Activated CD4-positive, alpha-beta T cell treated with anti-CD3 and anti-CD28 coated beads, Interleukin-2, amount 10 ng/mL, durations not matched to agents 24 days and 14 days (primary cell): ENCODE measurements at regions not wholly inside any gene's neighbourhood (a gene's known extent, or its start where the extent isn't known, plus 50 kb on each side); places are given as distances from the start of the nearest gene placed in this dataset.
A peak's percentile ranks its signal among the peaks of the same experiment; 100 is the strongest.

Experiments
- DNase-seq: peaks from one replicate; pipeline ENCODE4 v3.0.0; 2022
- H3K27ac Mint-ChIP-seq: one replicate; pipeline ENCODE4 v1.8.0; 2022; ENCODE audit warnings: mild to moderate bottlenecking, mixed read lengths
- H3K27me3 Mint-ChIP-seq: one replicate; pipeline ENCODE4 v1.8.0; 2022; ENCODE audit warnings: mixed read lengths
- H3K36me3 Mint-ChIP-seq: one replicate; pipeline ENCODE4 v1.8.0; 2022; ENCODE audit warnings: low read depth, mild to moderate bottlenecking, mixed read lengths
- H3K4me1 Mint-ChIP-seq: one replicate; pipeline ENCODE4 v1.8.0; 2021; ENCODE audit warnings: mixed read lengths
- H3K4me3 Mint-ChIP-seq: one replicate; pipeline ENCODE4 v1.8.0; 2022; ENCODE audit warnings: mild to moderate bottlenecking, moderate library complexity, mixed read lengths
- H3K9me3 Mint-ChIP-seq: one replicate; pipeline ENCODE4 v1.8.0; 2021; ENCODE audit warnings: mixed read lengths
- intact Hi-C: fragments of 100-400 bp; cut with micrococcal nuclease; formaldehyde crosslinking; loops from one replicate; pipeline ENCODE4 v1.15.1; 2023

DNA sequence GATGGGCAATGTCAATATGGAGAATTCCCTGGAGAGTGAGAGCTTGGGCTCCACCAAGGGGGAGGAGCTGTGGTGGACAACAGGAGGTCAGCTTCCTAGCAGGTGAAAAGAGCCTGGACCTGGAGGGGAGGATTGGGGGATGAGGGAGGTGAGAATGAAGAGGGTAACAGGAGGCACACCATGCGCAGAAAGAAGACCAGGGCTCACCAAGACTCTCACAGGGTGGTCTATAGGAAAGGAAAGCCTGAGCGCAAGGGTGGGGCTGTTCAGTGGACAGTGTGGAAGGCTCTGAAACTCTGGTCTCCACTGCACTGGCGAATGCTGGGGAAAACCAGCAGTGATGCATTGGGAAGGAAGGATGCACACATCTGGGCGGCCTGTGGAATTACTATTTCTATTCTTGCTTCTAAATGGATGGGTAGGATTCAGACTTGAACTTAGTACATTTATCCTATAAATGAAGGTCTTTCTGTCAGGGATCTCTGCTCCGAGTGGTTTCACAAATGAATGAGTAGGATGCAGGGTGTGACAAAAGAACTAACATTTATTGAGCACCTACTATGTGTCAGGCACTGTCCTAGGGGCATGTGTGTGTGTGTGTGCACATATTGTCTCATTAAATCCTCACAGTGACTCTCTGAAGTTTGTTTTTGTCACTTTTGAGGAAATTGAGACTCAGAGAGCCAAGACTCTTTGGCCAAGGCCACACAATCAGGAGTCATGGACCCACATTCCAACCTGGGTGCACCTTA is 152.7 kb downstream of the CD83 start:
- Mint-ChIP-seq H3K27ac (peak overlapping the region; percentile 35), H3K27me3 (no peaks in the 10 kb centered on the region), H3K36me3 (peaks cover 5% of the 10 kb centered on the region), H3K4me3 (no peak overlapping the region), H3K4me1 (peaks cover 41% of the 10 kb centered on the region), H3K9me3 (peaks cover 3% of the 10 kb centered on the region)
- no peak for DNase-seq
- intact Hi-C loops, result loop anchor here (2.0 to 10.0 kb wide), 6 partner anchors 38 to 974 kb away; partner anchors contain the start of gene JARID2

DNA sequence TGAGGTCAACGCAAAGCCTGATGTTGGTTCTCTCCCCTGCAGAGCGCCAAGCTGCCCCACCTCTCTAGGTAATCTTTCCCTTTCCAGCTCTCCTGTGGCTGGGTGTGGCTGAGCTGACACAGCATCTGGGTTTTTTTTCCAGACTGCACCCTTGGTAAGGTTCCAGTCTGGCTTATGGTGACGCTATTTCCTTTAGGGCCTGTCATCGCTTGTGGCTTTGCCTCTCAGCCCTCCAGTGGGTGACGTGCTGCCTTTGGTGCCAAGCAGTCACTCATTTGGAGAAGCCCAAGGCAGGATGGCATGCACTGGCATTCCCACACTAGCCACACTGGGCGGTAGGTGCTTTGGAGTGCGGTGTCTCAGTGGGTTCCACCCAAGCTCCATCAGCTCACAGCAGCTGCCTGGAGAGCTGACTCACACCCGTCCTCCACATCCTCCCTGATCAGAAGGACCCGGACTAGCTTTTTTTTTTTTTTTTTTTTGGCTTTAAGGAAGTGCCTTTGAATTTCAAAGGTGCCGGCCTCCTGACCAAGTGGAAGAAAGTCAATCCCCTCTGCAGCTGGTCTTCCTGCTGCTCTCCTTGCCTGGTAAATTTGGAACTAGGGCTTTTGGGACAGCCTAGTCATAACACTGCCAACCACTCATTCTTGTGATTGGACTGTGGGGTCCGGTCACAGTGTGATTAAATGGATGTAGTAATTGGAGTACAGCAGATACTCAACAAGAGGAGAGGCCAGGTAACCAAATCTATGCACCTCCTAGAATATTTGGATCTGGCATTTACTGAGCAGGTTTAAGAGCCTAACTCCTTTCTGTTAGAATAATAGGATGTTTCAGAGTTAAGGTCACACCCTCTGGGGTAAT is 153.6 kb downstream of the CD83 start:
- Mint-ChIP-seq H3K4me1 (peaks cover 44% of the 10 kb centered on the region), H3K4me3 (peak overlapping the region; percentile 30)

DNA sequence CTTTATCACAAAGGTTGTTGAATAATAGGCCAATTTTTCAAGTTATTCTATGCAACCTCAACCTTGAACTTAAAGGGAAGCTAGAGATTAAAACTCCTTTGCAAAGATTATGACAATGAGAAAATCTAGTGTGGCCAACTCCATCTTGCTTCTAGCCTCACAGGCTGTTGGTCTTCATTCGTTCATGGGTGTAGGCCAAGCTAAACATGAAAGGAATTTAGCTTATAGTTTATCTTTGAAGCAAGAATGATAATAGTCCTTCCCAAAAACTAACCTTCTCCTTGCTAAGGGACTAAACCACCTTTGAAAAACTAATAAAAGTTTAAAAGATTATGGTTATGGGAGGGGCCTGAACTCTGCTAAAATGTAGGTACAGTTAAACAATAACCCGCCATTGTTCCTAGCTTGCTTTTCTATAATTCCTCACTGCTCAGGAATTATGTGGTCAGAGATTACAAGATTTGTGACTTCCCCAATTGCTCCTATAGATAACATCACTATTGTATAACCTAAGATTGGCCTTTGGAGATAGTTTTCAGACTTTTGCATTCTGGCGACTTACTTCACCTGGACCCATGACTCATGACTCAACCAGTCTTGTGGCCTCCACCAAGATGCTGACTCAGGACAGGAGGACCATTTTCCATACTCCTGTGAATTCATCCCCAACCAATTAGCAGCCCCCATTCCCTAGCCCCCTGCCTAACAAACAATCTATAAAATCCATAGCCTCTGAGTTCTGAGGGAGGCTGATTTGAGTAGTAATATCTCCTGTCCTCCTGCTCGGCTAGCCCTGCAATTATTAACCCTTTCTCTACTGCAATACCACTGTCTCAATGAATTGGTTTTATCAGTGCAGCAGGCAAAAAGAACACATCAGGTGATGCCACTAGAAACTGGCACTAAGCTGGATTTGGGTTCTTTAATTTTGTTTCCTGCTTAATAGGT is 154.5 kb downstream of the CD83 start:
- intact Hi-C loops, result loop anchor here (2.0 to 10.0 kb wide), 6 partner anchors 40 to 973 kb away; partner anchors contain the start of gene JARID2
- H3K27ac Mint-ChIP-seq, result no peak overlapping the region
- H3K27me3 Mint-ChIP-seq, result no peaks in the 10 kb centered on the region
- peaks cover 5% of the 10 kb centered on the region for H3K36me3 Mint-ChIP-seq
- H3K4me1 Mint-ChIP-seq, result peaks cover 53% of the 10 kb centered on the region
- H3K4me3 Mint-ChIP-seq, result no peak overlapping the region
- DNase-seq, result no peak
- H3K9me3 Mint-ChIP-seq, result peaks cover under 1% of the 10 kb centered on the region

More for the DNA sequence above, 153.6 kb downstream of the CD83 start:
- Mint-ChIP-seq H3K9me3 (peaks cover 3% of the 10 kb centered on the region), H3K27ac (peak overlapping the region; percentile 80), H3K36me3 (peaks cover 5% of the 10 kb centered on the region), H3K27me3 (no peaks in the 10 kb centered on the region)
- DNase-seq, result peak; percentile 90
- intact Hi-C loops, result loop anchor here (2.0 to 10.0 kb wide), 6 partner anchors 39 to 974 kb away; partner anchors contain the start of gene JARID2

DNA sequence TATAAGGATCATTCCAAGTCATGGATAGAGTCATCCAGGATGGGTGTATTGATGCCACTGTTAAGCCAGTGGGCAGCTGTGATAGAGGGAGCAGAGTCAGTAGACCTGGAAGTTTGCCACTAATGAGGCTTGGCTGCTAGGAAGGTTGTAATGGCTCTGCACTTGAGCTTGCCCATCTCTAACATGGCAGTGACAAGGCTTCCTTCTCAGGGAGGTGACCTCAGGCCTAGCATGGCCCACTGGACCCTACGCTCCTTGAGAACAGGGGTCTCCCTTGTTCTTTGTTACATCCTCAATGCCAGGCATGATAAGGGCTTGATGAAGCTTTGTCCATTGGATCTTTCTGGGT is 155.1 kb downstream of the CD83 start:
- Mint-ChIP-seq H3K27ac (peak overlapping the region; percentile 38), H3K9me3 (no peaks in the 10 kb centered on the region), H3K36me3 (peaks cover 5% of the 10 kb centered on the region), H3K4me1 (peaks cover 59% of the 10 kb centered on the region), H3K27me3 (no peaks in the 10 kb centered on the region), H3K4me3 (no peak overlapping the region)
- no peak for DNase-seq
- intact Hi-C loops, result loop anchor here (5.0 to 10.0 kb wide), 4 partner anchors 40 to 972 kb away; partner anchors contain the start of gene JARID2

DNA sequence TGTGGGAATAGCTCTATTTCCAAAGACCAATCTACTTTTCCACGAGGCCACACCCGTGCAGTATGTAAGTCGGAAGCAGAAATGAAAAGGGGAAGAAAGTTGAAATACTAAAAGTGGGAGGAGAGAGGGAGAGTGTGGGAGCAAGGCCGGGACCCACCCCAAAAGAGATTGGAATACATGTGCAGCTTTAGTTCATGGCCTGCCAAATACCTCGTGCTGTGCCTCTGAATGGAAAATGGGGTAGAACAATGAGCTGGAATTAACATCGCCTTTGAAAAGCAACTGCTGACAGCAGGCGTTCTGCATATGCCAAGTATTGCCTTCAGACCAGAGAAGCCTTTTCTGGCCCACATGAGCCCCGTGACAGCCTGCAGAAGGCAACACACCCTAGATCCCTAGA is 155.6 kb downstream of the CD83 start:
- intact Hi-C loops, result loop anchor here (5.0 to 10.0 kb wide), 4 partner anchors 41 to 972 kb away; partner anchors contain the start of gene JARID2
- Mint-ChIP-seq H3K27me3 (no peaks in the 10 kb centered on the region), H3K4me3 (no peak overlapping the region), H3K9me3 (no peaks in the 10 kb centered on the region), H3K27ac (peak overlapping the region; percentile 38), H3K36me3 (peaks cover 5% of the 10 kb centered on the region), H3K4me1 (peaks cover 64% of the 10 kb centered on the region)
- no peak for DNase-seq

DNA sequence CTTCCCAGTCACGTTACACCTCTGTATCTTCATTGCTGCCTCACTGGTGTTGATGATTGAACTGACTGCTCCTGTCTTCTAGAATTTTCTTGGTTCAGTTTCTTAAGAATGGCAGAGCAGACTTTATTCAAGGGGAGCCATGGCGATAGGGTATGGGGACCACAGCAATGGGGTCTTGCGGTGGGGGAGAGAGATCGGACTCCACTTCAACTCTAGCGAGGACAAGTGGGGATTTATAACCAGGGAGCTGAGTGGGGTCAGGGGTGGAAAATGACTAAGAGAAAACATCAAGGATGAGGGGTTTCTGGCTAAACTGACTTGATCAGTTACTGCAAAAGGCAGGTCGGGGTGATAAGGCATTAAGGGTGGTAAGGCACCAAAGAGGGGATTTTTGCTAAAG is 156.4 kb downstream of the CD83 start:
- intact Hi-C loops, result loop anchor here (5.0 to 10.0 kb wide), 4 partner anchors 42 to 971 kb away; partner anchors contain the start of gene JARID2
- peaks cover 5% of the 10 kb centered on the region for H3K36me3 Mint-ChIP-seq
- H3K9me3 Mint-ChIP-seq, result no peaks in the 10 kb centered on the region
- DNase-seq, result no peak
- H3K4me1 Mint-ChIP-seq, result peaks cover 65% of the 10 kb centered on the region
- peak overlapping the region; percentile 60 for H3K27ac Mint-ChIP-seq
- H3K4me3 Mint-ChIP-seq, result no peak overlapping the region
- no peaks in the 10 kb centered on the region for H3K27me3 Mint-ChIP-seq

DNA sequence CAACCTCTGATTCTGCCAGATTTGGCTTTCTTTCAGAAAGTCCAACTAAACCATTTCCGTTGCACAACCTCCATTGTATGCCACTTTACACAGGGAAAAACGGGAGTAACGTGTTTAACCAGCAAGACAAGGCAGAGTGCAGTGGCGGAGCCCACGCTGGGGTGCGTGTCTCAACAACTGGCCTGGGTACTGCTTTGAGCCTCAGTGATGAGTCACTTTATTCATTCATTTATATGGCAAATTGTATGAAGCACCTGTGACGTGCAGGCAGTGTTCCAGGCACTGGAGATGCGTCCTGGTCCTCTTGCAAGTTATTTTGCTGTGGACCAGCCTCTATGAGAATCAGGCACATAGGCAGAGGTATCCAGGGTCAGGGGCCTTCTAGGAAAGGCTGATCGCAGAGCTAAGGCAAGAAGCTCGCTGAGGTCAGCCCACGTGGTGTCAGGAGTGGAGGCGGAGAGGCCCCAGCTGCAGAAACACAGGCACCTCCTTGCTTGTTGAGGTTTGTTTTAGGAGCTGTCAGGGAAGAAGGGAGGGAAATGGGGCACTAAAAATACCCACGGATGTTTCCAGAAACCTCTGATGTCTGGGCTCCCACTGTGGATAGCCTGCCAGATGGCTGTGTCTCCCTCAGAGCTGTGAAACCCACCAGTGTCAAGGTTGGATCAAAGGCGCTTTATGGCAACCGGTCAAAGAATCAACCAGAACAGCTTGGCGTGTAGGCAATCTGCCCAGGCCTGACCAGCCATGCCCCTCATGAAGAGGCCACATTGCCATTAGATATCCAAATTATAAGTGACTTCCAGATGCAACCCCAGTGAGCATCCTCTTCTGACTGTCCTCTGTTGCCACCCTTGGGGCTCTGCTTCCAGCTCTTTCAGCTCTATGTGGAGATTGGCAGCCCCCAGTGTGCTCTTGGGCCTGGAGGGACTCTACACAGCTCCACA is 157.2 kb downstream of the CD83 start:
- DNase-seq, result no peak
- H3K36me3 Mint-ChIP-seq, result peaks cover 5% of the 10 kb centered on the region
- H3K27me3 Mint-ChIP-seq, result no peaks in the 10 kb centered on the region
- no peaks in the 10 kb centered on the region for H3K9me3 Mint-ChIP-seq
- H3K4me1 Mint-ChIP-seq, result peaks cover 61% of the 10 kb centered on the region
- no peak overlapping the region for H3K4me3 Mint-ChIP-seq
- intact Hi-C loops, result loop anchor here (5.0 to 10.0 kb wide), 4 partner anchors 43 to 970 kb away; partner anchors contain the start of gene JARID2
- H3K27ac Mint-ChIP-seq, result no peak overlapping the region

DNA sequence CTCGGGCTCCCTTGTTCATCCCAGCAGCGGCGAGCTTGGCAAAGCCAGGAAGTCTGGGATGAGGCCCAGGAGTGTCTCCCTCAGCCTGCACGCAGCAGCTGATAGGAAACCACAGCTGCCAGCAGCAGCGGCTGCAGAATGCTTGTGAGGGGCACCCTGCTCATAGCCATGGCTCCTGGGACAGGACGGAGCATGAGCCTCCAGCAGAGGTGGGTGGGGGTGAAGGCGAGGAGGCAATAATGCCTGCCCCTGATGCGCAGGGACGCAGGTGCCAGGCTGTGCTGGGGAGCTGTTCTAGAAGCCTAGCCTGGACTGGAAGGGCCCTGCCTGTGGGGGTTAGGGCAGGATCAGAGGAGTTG is 157.9 kb downstream of the CD83 start:
- Mint-ChIP-seq H3K4me1 (peaks cover 55% of the 10 kb centered on the region), H3K27ac (peak overlapping the region; percentile 92), H3K27me3 (no peaks in the 10 kb centered on the region), H3K36me3 (peaks cover 5% of the 10 kb centered on the region), H3K4me3 (peak overlapping the region; percentile 9), H3K9me3 (peaks cover 5% of the 10 kb centered on the region)
- intact Hi-C loops, result loop anchor here (10.0 kb wide), 2 partner anchors 599 to 969 kb away; partner anchors contain the start of gene JARID2
- no peak for DNase-seq

DNA sequence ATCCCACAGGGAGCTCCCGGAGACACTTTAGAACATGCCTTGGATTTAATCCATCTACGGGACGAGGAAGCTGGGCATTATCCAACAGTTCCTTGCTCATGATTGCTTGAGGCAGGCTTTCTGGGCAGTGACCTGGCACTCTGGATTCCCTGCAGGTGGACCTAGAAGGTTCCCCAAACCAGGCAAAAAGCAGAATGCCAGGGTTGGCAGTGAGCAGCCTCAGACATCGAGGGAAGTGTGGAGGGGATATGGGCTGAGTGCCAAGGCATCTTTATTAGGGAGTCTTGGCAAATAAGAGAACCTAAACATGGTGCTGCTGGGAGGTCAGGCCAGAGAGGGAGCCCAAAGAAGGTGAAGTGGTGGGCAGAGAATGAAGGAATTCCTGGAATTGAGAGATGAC is 158.5 kb downstream of the CD83 start:
- peak overlapping the region; percentile 9 for H3K4me3 Mint-ChIP-seq
- peak overlapping the region; percentile 92 for H3K27ac Mint-ChIP-seq
- DNase-seq, result no peak
- intact Hi-C loops, result loop anchor here (2.0 to 10.0 kb wide), 3 partner anchors 175 to 969 kb away; partner anchors contain the start of gene JARID2
- peaks cover 5% of the 10 kb centered on the region for H3K9me3 Mint-ChIP-seq
- H3K27me3 Mint-ChIP-seq, result no peaks in the 10 kb centered on the region
- H3K36me3 Mint-ChIP-seq, result peaks cover 5% of the 10 kb centered on the region
- peaks cover 52% of the 10 kb centered on the region for H3K4me1 Mint-ChIP-seq

DNA sequence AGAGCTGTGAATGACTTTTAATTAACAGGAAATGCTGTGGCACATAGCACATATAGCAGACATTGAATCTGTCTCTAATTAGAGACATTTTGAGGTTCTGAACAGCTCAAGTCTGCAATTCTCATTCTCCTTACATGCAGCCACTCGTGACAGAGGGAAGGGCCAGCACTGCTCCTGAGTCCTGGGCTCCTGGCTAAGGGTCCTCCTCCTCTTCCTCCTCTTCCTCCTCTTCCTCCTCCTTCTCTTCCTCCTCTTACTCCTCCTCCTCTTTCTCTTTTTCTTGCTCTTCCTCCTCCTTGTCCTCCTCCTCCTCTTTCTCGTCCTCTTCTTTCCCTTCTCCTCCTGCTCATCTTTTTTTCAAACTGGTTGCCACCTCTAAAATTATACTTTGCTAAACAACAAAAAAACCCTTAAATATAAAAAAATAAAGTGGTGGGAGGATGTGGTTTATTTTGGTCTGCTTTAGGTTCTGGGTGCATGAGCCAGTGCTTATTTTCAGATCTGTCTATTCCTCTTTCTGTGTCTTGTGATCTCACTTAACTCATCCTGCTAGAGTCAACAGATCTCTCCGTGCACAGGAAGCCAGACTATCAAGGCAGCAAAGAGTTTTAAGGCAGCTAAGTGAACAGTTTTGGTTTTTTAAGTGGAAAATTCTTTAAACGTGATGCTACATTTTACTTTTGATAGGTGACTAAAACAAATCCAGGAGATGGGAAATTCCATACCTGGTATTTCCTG is 159.3 kb downstream of the CD83 start:
- intact Hi-C loops, result loop anchor here (2.0 to 10.0 kb wide), 3 partner anchors 174 to 968 kb away; partner anchors contain the start of gene JARID2

DNA sequence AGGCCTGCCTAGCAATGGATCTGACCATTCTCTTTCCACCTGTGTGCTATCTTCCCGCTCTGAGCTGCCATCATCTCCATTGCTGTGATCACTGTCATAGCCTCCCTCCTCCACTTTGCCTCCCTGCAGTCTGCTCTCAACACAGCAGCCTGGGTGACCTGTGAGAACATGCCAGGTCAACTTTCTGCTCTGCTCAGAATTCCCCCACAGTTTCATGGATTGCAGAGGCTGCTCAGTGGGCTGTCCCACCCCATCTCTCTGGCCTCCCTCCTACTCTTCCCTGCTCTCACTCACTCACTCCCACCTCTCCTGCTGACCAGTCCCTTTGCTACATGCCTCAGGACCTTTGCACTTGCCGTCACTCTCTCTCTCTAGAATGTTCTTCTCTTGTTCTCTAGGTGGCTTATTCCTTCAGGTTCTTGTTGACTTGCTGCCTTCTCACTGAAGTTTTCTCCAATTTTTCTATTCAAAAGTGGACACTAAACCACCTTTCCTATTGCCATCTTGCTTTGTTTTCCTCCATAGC is 159.9 kb downstream of the CD83 start:
- Mint-ChIP-seq H3K36me3 (peaks cover 2% of the 10 kb centered on the region), H3K27me3 (no peaks in the 10 kb centered on the region), H3K27ac (peak overlapping the region; percentile 92), H3K4me3 (peak overlapping the region; percentile 71), H3K4me1 (peaks cover 42% of the 10 kb centered on the region), H3K9me3 (peaks cover 5% of the 10 kb centered on the region)
- DNase-seq, result peak; percentile 73
- intact Hi-C loops, result loop anchor here (2.0 to 10.0 kb wide), 3 partner anchors 173 to 967 kb away; partner anchors contain the start of gene JARID2

More for the DNA sequence above, 159.3 kb downstream of the CD83 start:
- Mint-ChIP-seq H3K27ac (peak overlapping the region; percentile 92), H3K9me3 (peaks cover 5% of the 10 kb centered on the region), H3K27me3 (no peaks in the 10 kb centered on the region), H3K4me1 (peaks cover 46% of the 10 kb centered on the region), H3K36me3 (peaks cover 5% of the 10 kb centered on the region), H3K4me3 (peak overlapping the region; percentile 71)
- DNase-seq, result peak; percentile 84
